Large intestine (tissue), 3 donors: ENCODE measurements at regions not wholly inside any gene's neighbourhood (a gene's known extent, or its start where the extent isn't known, plus 50 kb on each side); places are given as distances from the start of the nearest gene placed in this dataset.

Experiments used
- DNase-seq, 2 donors: peaks; one replicate each; pipeline versions ENCODE4 v3.0.0 to v3.0.0-alpha.2; 2013
- H3K27ac ChIP-seq: one replicate; pipeline ENCODE4 v1.5.1; 2013; ENCODE audit warnings: low read length
- H3K27me3 ChIP-seq: 2 replicates; pipeline ENCODE4 v1.6.1; 2013; ENCODE audit warnings: low read length; ENCODE audit not compliant: control insufficient read depth, insufficient read depth
- H3K36me3 ChIP-seq: 2 replicates; pipeline ENCODE4 v1.6.1; 2013; ENCODE audit warnings: low read length; ENCODE audit not compliant: control insufficient read depth, insufficient read depth
- H3K4me1 ChIP-seq: one replicate; pipeline ENCODE4 v1.6.1; 2013; ENCODE audit warnings: low read length; ENCODE audit not compliant: control insufficient read depth, insufficient read depth
- H3K4me3 ChIP-seq: one replicate; pipeline ENCODE4 v1.5.1; 2013; ENCODE audit warnings: low read length
- H3K9me3 ChIP-seq: one replicate; pipeline ENCODE4 v1.6.1; 2013; ENCODE audit warnings: mild to moderate bottlenecking, low read depth, low read length, moderate library complexity; ENCODE audit not compliant: control insufficient read depth
- WGBS: methylation state at CpG from one replicate; pipeline ENCODE4 v1.1.5; 2013; ENCODE audit warnings: low lambda C conversion rate; ENCODE audit not compliant: insufficient coverage; 5-methylcytosine and 5-hydroxymethylcytosine counted together

DNA sequence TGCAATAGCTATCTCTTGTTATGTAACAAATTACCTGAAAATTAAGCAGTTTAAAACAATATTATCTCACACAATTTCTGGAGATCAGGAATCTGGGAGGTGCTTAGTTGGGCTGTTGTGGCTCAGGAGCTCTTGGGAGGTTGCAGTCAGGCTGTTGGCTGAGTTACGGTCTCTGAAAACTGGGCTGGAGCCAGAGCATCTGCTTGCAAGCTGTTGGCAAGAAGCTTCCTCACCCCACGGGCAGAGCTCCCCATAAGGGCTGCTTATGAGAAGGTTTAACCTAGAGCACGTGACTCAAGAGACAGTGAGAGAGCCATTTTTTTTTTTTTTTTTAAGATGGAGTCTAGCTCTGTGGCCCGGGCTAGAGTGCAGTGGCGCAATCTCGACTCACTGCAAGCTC is 346.8 kb downstream of the ATP23 start:
- Histone ChIP-seq H3K9me3 (no peaks in the 10 kb centered on the region), H3K4me1 (no peaks in the 10 kb centered on the region), H3K27ac (no peak overlapping the region), H3K27me3 (no peaks in the 10 kb centered on the region), H3K4me3 (no peak overlapping the region), H3K36me3 (no peaks in the 10 kb centered on the region)
- no peak for DNase-seq
- WGBS: no CpG with 5 or more reads among the region's 6 CpGs

DNA sequence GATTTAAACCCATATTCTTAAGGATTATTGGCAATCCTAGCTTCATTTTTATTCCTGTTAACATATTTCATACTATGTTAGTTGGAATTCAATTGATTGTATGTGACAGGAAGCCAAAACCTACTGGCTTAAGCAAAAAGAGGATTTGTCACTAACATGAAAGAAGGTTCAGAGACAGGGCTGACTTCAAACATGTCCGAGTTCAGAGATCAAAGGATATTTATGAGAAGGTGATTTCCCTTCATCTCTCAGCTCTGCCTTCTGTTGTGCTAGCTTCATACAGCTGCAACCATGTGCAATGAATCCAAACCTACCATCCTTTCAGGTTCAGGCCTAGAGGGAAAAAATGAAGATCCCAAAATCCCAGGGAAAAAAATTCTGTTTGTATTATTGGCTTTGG is 349.7 kb downstream of the ATP23 start:
- Histone ChIP-seq H3K27ac (no peak overlapping the region), H3K9me3 (no peaks in the 10 kb centered on the region), H3K4me3 (no peak overlapping the region), H3K27me3 (no peaks in the 10 kb centered on the region), H3K4me1 (no peaks in the 10 kb centered on the region), H3K36me3 (no peaks in the 10 kb centered on the region)
- DNase-seq: no peak
- no CpG with 5 or more reads among the region's 1 CpG for WGBS

DNA sequence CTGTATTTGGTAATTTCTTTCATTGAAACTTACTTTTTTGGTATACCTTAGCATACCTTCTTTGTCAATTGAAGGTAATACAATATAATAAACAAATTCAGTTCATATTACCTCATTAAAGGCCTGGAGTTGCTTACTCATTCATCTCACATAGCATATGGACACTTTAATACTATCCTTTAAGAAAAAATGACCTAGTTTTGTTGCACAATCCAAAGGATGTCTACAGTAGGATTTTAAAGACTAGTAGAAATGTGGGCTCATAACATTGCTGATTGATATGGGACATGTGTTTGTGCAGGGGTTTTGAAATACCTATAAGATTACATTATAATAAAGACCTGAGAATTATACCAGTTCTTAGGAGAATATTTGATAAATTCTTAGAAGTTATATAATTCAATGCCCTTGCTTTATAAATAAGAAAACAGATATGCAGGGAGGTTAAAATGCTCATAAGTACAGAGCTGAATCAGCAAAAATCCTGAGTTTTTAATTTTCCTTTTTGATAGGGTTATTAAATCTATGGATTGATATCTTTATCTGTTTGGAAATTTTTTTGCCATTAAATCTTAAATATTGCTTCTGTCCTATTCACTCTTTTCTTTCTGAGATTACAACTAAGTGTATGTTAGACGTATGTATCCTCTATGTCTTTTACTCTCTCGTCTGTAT is 352.1 kb downstream of the ATP23 start:
- H3K9me3 ChIP-seq: no peaks in the 10 kb centered on the region
- no peaks in the 10 kb centered on the region for H3K4me1 ChIP-seq
- DNase-seq: no peak
- no peak overlapping the region for H3K27ac ChIP-seq
- H3K36me3 ChIP-seq: no peaks in the 10 kb centered on the region
- no peak overlapping the region for H3K4me3 ChIP-seq
- no peaks in the 10 kb centered on the region for H3K27me3 ChIP-seq
- 94% methylated on average over 2 of the region's 2 CpGs for WGBS

DNA sequence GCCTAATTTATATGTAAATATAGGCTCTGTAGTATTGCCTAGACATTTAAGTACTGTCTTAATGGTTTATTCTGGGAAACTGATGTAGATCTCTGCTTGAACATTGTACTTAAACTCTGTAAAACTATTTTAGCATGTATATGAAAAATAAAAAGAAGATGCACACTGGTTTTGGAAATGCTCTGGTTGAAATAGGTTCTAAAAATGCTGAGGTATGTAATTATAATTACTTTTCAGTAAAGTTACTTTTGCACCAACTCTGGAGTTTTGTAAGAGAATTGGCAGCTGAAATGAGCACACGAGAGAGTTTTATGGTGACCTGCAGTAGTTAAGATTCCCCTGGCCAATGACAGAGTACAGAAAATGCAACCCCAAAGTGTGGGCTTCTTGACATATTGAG is 353.9 kb downstream of the ATP23 start:
- DNase-seq: no peak
- Histone ChIP-seq H3K27ac (no peak overlapping the region), H3K27me3 (no peaks in the 10 kb centered on the region), H3K9me3 (no peaks in the 10 kb centered on the region), H3K4me1 (no peaks in the 10 kb centered on the region), H3K4me3 (no peak overlapping the region), H3K36me3 (no peaks in the 10 kb centered on the region)
- no CpG with 5 or more reads among the region's 1 CpG for WGBS

DNA sequence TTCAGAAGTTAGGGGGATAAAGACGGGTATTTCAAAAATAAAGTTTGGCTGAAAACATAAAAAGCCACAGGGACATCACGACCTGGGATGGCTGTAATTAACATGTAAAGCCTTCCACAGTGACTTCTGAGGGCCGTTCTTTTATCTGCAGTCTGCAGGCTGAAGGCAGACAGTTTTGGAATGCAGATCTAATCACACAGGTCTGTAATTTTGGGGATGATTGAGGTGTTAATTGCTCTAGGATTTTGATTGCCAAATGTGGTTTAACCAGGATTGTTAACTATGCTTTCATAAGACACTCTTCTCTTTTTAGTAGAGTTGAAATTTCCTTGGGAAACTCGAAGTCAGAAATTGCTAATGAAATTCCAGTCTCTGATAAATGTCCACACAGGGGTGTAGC is 355.5 kb downstream of the ATP23 start:
- no peaks in the 10 kb centered on the region for H3K27me3 ChIP-seq
- H3K4me3 ChIP-seq: no peak overlapping the region
- no peaks in the 10 kb centered on the region for H3K36me3 ChIP-seq
- no peaks in the 10 kb centered on the region for H3K9me3 ChIP-seq
- H3K4me1 ChIP-seq: no peaks in the 10 kb centered on the region
- no peak overlapping the region for H3K27ac ChIP-seq
- DNase-seq: no peak
- no CpG with 5 or more reads among the region's 4 CpGs for WGBS

DNA sequence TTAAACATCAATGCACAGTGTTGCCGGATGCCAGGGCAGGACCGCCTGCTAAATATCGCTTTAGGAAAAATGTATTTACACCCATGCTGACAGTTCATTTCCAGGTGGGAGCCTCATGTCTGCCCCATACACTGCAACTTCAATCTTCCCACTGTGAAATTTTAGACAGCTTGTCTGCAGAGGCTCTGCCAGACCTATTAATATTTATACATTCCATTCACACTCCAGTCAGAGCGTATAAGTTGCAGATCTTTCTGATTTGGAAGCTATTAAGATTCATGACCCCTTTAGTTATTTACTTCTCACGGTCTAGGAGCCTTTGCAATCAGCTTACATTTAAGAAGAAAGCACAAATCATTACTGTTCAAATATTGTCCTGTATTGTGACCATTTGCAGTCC is 357.4 kb downstream of the ATP23 start:
- no peaks in the 10 kb centered on the region for H3K9me3 ChIP-seq
- no peaks in the 10 kb centered on the region for H3K36me3 ChIP-seq
- WGBS: no CpG with 5 or more reads among the region's 5 CpGs

DNA sequence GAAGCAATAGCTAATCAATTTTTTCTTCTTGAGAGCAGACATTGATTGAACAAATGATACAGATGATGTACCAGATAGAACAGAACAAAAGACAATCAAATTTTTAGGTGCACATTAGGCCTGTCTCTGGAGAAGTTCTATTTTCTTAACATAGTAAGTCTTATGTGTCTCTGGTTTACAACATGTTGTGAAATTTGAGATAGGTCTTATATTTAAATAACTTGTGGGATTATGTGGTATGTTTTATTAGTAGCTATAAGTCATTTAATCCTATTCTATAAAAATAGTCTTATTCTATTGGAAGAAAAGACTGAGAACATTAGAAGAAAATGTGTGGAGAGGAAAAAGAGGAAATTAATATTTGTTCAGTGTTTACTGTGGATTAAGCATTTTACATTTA is 358.0 kb downstream of the ATP23 start:
- H3K36me3 ChIP-seq: no peaks in the 10 kb centered on the region
- H3K27ac ChIP-seq: no peak overlapping the region
- H3K27me3 ChIP-seq: no peaks in the 10 kb centered on the region
- no peak for DNase-seq
- no peaks in the 10 kb centered on the region for H3K9me3 ChIP-seq
- H3K4me3 ChIP-seq: no peak overlapping the region
- H3K4me1 ChIP-seq: no peaks in the 10 kb centered on the region

More for the DNA sequence above, 357.4 kb downstream of the ATP23 start:
- H3K27me3 ChIP-seq: no peaks in the 10 kb centered on the region
- no peak for DNase-seq
- no peak overlapping the region for H3K27ac ChIP-seq
- H3K4me3 ChIP-seq: no peak overlapping the region
- no peaks in the 10 kb centered on the region for H3K4me1 ChIP-seq

DNA sequence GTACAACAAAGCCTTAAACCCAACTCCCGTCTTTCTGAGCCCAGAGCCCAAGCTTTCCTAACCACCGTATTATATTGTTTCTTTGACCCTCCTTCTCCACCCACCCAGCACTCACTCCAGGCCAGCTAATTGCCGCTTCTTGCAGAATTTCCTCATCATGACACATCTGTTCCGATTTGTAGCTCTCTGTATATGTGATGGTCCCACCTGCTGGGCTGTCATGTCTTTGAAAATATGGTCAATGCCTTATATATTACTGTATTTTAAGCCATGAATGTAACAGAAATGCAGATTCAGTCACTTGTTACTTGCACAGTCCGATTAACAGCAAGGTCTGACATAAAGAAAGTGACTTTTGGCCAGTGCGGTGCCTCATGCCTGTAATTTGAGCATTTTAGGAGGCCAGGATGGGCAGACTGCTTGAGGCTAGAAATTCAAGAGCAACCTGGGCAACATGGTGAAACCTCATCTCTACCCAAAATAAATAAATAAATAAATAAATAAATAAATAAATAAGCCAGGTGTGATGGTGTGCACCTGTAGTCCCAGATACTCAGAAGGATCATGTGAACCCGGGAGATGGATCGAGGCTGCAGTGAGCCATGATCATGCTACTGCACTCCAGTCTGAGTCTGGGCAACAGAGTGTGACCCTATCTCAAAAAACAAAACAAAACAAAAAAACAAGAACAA is 359.8 kb downstream of the ATP23 start:
- no peak for DNase-seq
- H3K27me3 ChIP-seq: no peaks in the 10 kb centered on the region
- H3K4me3 ChIP-seq: no peak overlapping the region
- H3K4me1 ChIP-seq: no peaks in the 10 kb centered on the region
- WGBS: 80% methylated on average over 1 of the region's 8 CpGs
- no peaks in the 10 kb centered on the region for H3K36me3 ChIP-seq
- H3K9me3 ChIP-seq: no peaks in the 10 kb centered on the region
- no peak overlapping the region for H3K27ac ChIP-seq

DNA sequence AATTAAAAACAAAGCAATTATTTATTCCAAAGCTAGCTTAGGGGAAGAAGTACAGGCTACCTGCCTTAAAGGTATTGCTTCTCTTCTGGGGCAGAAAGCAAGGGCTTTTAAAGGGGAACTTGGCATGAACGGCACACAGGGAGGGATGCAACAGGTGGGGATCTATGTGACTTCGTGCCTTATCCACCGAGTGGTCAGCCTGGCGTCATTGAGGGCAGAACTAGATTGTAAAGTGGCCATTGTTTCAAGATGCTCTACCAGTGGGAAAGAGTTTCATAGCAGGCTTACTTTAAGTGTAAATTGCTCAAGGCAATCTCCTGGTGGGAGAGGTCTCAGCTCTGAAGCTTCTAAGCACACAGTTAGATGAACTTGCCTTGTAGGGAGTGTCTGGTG is 360.4 kb downstream of the ATP23 start:
- Histone ChIP-seq H3K27me3 (no peaks in the 10 kb centered on the region), H3K9me3 (no peaks in the 10 kb centered on the region), H3K4me1 (no peaks in the 10 kb centered on the region), H3K4me3 (no peak overlapping the region), H3K27ac (no peak overlapping the region), H3K36me3 (no peaks in the 10 kb centered on the region)
- no peak for DNase-seq
- 100% methylated on average over 2 of the region's 4 CpGs for whole genome bisulfite sequencing

DNA sequence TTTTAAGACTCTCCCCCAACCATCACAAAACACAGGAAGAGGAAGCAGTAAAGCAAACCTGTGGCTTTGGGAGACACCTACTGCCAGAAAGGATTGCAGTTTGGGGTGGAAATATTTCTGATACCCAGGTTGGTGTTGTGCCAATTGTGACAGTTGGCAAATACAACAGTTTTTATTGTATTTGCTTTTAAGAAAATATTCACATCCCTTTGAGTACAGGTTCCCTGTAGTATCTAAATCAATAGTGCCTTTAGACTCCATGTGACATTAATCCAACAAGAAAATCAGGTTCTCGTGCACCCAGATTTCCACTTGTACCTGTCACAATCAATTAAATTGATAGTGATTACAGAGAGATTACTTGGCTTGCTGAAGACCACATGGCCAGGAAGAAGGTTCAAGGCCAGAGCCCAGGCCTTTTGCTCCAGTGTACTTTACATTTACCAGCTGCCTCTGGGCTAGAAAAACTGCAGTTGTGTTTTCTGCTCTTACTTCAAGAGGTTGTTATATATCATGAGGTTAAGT is 361.2 kb downstream of the ATP23 start:
- no peak overlapping the region for H3K27ac ChIP-seq
- WGBS: no CpG with 5 or more reads among the region's 1 CpG
- no peaks in the 10 kb centered on the region for H3K9me3 ChIP-seq
- peak in 1 of 2 donors; percentile 59 for DNase-seq
- H3K27me3 ChIP-seq: no peaks in the 10 kb centered on the region
- H3K4me1 ChIP-seq: no peaks in the 10 kb centered on the region
- no peaks in the 10 kb centered on the region for H3K36me3 ChIP-seq
- no peak overlapping the region for H3K4me3 ChIP-seq
